ENCODE measurements at regions not wholly inside any gene's neighbourhood (a gene's known extent, or its start where the extent isn't known, plus 50 kb on each side); places are given as distances from the start of the nearest gene placed in this dataset.

DNA sequence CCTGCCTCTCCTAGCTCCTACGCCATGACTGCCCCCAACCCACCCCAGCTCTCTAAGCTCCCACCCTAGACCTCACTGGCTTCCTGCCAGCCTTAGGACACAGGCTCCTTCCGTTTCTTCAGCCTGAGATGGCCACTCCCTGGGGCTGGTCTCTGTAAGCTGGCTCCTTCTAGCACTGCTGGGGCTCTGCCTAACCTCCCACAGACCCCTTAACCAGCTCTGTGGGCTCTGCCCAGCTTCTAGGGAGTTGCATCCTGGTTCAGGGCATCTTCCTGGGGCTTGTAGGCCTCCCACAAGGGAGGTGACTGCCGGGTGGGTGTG lies 478.6 kb upstream of the KLF6 start:
- POLR2A ChIA-PET (ENCODE audit: unreplicated experiment) = no interaction called here
- H3K4me3 ChIP-seq = no peak overlapping the region
- no peaks in the 10 kb centered on the region for H3K4me1 ChIP-seq (replicated peaks; ENCODE audit: insufficient read depth)
- H3K27me3 ChIP-seq (ENCODE audit: insufficient read depth, low read depth) = no peaks in the 10 kb centered on the region
- H3K9me3 ChIP-seq (ENCODE audit: insufficient read depth, low read depth) = no peaks in the 10 kb centered on the region
- no peak for DNase-seq
- no peak overlapping the region for H3K27ac ChIP-seq
- CTCF ChIA-PET = no interaction called here
- no peaks in the 10 kb centered on the region for H3F3A ChIP-seq (ENCODE audit: insufficient read depth, low read depth)
- no peaks in the 10 kb centered on the region for H4K20me1 ChIP-seq (ENCODE audit: insufficient read depth)
- BruUV-seq (replicated peaks) = no TSS peak
- H3K79me2 ChIP-seq (ENCODE audit: low read depth) = no peaks in the 10 kb centered on the region
- H3K4me2 ChIP-seq = no peak overlapping the region
- H3K9me2 ChIP-seq (ENCODE audit: insufficient read depth) = no peaks in the 10 kb centered on the region
- H2AFZ ChIP-seq = no peak overlapping the region
- no peak for TF ChIP-seq EZH2 (IDR thresholded peaks at IDR 0.05; ENCODE audit: low read depth)
- TF ChIP-seq, protein P1, sequence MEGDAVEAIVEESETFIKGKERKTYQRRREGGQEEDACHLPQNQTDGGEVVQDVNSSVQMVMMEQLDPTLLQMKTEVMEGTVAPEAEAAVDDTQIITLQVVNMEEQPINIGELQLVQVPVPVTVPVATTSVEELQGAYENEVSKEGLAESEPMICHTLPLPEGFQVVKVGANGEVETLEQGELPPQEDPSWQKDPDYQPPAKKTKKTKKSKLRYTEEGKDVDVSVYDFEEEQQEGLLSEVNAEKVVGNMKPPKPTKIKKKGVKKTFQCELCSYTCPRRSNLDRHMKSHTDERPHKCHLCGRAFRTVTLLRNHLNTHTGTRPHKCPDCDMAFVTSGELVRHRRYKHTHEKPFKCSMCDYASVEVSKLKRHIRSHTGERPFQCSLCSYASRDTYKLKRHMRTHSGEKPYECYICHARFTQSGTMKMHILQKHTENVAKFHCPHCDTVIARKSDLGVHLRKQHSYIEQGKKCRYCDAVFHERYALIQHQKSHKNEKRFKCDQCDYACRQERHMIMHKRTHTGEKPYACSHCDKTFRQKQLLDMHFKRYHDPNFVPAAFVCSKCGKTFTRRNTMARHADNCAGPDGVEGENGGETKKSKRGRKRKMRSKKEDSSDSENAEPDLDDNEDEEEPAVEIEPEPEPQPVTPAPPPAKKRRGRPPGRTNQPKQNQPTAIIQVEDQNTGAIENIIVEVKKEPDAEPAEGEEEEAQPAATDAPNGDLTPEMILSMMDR (conservative IDR thresholded peaks at IDR 0.05) = no peak
- H3K36me3 ChIP-seq (ENCODE audit: low read depth) = no peaks in the 10 kb centered on the region
- intact Hi-C loops (cut with micrococcal nuclease; ENCODE audit: unreplicated experiment) = loop anchor here (10.0 kb wide), 1 partner anchor 501 kb away; no protein-coding TSS in a partner anchor

DNA sequence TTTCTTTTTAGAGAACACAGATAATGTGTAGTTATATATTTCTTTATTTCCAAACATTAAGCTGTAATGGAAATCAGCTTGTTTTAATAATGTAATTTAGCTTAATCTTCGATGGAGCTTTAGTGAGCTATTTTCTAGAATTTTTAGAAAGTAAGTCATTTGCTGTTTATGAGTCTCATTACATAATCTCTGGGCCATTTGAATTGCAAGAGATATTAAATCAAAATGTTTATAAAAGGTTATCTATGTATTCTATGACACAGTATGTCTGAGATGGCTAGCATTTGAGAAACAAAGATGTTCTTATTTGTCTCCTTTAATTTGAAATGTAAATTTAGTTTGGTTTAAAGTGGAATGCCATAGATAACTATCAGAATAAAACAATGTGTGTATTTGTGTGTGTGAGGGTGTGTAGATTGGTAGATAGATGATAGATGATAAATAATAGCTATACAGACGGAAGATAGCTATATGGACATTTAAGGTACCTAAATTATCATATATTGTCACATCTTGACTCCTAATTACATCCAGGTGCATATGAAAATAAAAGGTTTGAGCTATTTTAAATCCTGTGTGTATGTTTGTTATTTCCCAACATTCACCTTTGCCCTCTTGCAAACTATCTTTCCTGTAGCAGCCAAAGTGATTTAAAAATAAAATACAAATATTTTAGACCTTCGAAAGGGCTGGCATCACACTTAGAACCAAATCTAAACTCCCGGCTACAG lies 478.0 kb upstream of the KLF6 start:
- no peaks in the 10 kb centered on the region for H3K4me1 ChIP-seq (replicated peaks; ENCODE audit: insufficient read depth)
- no TSS peak for BruUV-seq (replicated peaks)
- CTCF ChIA-PET = no interaction called here
- H3K27ac ChIP-seq = no peak overlapping the region
- intact Hi-C loops (cut with micrococcal nuclease; ENCODE audit: unreplicated experiment) = loop anchor here (10.0 kb wide), 1 partner anchor 502 kb away; no protein-coding TSS in a partner anchor
- no peaks in the 10 kb centered on the region for H3K36me3 ChIP-seq (ENCODE audit: low read depth)
- DNase-seq = no peak
- H3K4me3 ChIP-seq = no peak overlapping the region
- POLR2A ChIA-PET (ENCODE audit: unreplicated experiment) = interaction anchor here (0.5 to 0.6 kb wide), 2 partner anchors 21 to 438 kb away, joined by 3 read pairs; no protein-coding TSS in a partner anchor
- H3K9me2 ChIP-seq (ENCODE audit: insufficient read depth) = no peaks in the 10 kb centered on the region
- H3K4me2 ChIP-seq = no peak overlapping the region
- no peaks in the 10 kb centered on the region for H3K27me3 ChIP-seq (ENCODE audit: insufficient read depth, low read depth)
- no peak for TF ChIP-seq EZH2 (IDR thresholded peaks at IDR 0.05; ENCODE audit: low read depth)
- TF ChIP-seq, protein P1 (conservative IDR thresholded peaks at IDR 0.05) = no peak
- no peaks in the 10 kb centered on the region for H4K20me1 ChIP-seq (ENCODE audit: insufficient read depth)
- no peak overlapping the region for H2AFZ ChIP-seq
- H3K9me3 ChIP-seq (ENCODE audit: insufficient read depth, low read depth) = no peaks in the 10 kb centered on the region
- H3F3A ChIP-seq (ENCODE audit: insufficient read depth, low read depth) = no peaks in the 10 kb centered on the region
- H3K79me2 ChIP-seq (ENCODE audit: low read depth) = no peaks in the 10 kb centered on the region

DNA sequence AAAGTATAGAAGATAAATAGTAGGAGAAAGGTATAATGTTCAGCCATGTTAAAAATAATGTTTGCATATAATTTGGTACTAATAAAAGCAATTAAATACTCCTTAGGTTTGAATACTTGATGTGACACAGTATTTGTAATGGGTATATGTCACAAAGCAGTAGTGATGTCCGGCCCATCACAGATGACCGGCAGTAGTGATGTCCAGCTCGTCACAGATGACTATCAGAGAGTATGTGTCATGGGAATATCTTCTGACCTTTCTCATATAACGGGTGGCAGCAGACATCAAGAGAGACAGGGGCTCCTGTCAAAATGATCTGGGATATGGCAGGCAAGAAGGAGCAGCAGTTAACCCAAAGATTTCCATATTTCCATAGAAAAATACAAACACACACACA lies 477.4 kb upstream of the KLF6 start:
- Histone ChIP-seq H3K27me3 (ENCODE audit: insufficient read depth, low read depth) (no peaks in the 10 kb centered on the region), H3K36me3 (ENCODE audit: low read depth) (no peaks in the 10 kb centered on the region), H3K79me2 (ENCODE audit: low read depth) (no peaks in the 10 kb centered on the region), H4K20me1 (ENCODE audit: insufficient read depth) (no peaks in the 10 kb centered on the region), H3F3A (ENCODE audit: insufficient read depth, low read depth) (no peaks in the 10 kb centered on the region), H3K27ac (no peak overlapping the region), H3K4me1 (replicated peaks; ENCODE audit: insufficient read depth) (no peaks in the 10 kb centered on the region), H3K9me3 (ENCODE audit: insufficient read depth, low read depth) (no peaks in the 10 kb centered on the region), H2AFZ (no peak overlapping the region), H3K4me2 (no peak overlapping the region), H3K9me2 (ENCODE audit: insufficient read depth) (no peaks in the 10 kb centered on the region), H3K4me3 (no peak overlapping the region)
- TF ChIP-seq EZH2 (IDR thresholded peaks at IDR 0.05; ENCODE audit: low read depth) = no peak
- CTCF ChIA-PET = no interaction called here
- no peak for DNase-seq
- no TSS peak for BruUV-seq (replicated peaks)
- POLR2A ChIA-PET (ENCODE audit: unreplicated experiment) = interaction anchor here (0.5 to 0.6 kb wide), 2 partner anchors 20 to 437 kb away, joined by 3 read pairs; no protein-coding TSS in a partner anchor
- intact Hi-C loops (cut with micrococcal nuclease; ENCODE audit: unreplicated experiment) = loop anchor here (10.0 kb wide), 1 partner anchor 502 kb away; no protein-coding TSS in a partner anchor
